HCT116 (cell line): ENCODE measurements at regions not wholly inside any gene's neighbourhood (a gene's known extent, or its start where the extent isn't known, plus 50 kb on each side); places are given as distances from the start of the nearest gene placed in this dataset.

Source experiments
- ATAC-seq: fragments of 200-7000 bp; cut with Tn5 transposase; 2 replicates; pipeline ENCODE4 v1.9.1; 2020; ENCODE audit warnings: mild to moderate bottlenecking, moderate library complexity
- BruUV-seq: library from RNA; stranded (reverse); fragments of 400-500 nt; replicated peaks from 2 replicates; lab custom pipeline; 2021; lab: Mats Ljungman, UMichigan
- CTCF ChIA-PET: fragments of 300-600 bp; sonication (Branson Sonifier 250); formaldehyde crosslinking; loops from one replicate; lab custom pipeline; 2021; ENCODE audit warnings: antibody characterized with exemption; lab: Charles Lee
- POLR2A ChIA-PET: fragments of 300-600, 350-600 bp; sonication (Branson Sonifier 250); formaldehyde crosslinking; loops from one replicate; lab custom pipeline; 2021; ENCODE audit warnings: antibody characterized with exemption; lab: Charles Lee
- RAD21 ChIA-PET, 2 experiments: fragments of 300-600 bp; sonication (Branson Sonifier 250); formaldehyde crosslinking; loops; one replicate each; lab custom pipeline; 2023; ENCODE audit warnings: low total read pairs in 2 of 2; ENCODE audit not compliant: uncharacterized antibody in 2 of 2, unreplicated experiment in 2 of 2, low non-redundant PET in 1 of 2; lab: Charles Lee
- DNase-seq: peaks from one replicate; pipeline ENCODE4 v3.0.0-alpha.2; 2010; ENCODE audit warnings: low read depth, low spot score
- H2AFZ ChIP-seq: fragments of 200-600 bp; shearing (Covaris generic), sonication (generic); 2 replicates; pipeline ENCODE4 v1.6.1; 2017; ENCODE audit warnings: low read depth, mixed run types, mixed read lengths, antibody characterized with exemption, low read length; ENCODE audit not compliant: poor library complexity, severe bottlenecking
- H3K27ac ChIP-seq: 2 replicates; pipeline ENCODE4 v1.5.1; 2012; ENCODE audit warnings: low read depth, low read length
- H3K27me3 ChIP-seq: fragments of 200-600 bp; sonication (generic); 2 replicates; pipeline ENCODE4 v1.6.1; 2016; ENCODE audit warnings: mixed run types, low read length, mixed read lengths; ENCODE audit not compliant: insufficient read depth
- H3K36me3 ChIP-seq, 2 experiments: fragments of 200-500 bp in 1 of 2; fragments of 200-600 bp in 1 of 2; sonication (Bioruptor generic) in 1 of 2; sonication (generic) in 1 of 2; 2 replicates each; pipeline versions ENCODE4 v1.5.1 to v1.6.1; 2014 to 2016; ENCODE audit warnings: low read length in 2 of 2, inconsistent platforms in 1 of 2, mixed read lengths in 1 of 2, mixed run types in 1 of 2; ENCODE audit not compliant: insufficient read depth in 2 of 2, control insufficient read depth in 1 of 2
- H3K4me1 ChIP-seq, 2 experiments: fragments of 200-600 bp in 1 of 2; sonication (generic) in 1 of 2; 2 replicates each; pipeline versions ENCODE4 v1.5.1 to v1.6.1; 2012 to 2017; ENCODE audit warnings: low read length in 2 of 2, inconsistent platforms in 1 of 2, mild to moderate bottlenecking in 1 of 2, mixed read lengths in 1 of 2, mixed run types in 1 of 2, moderate library complexity in 1 of 2; ENCODE audit not compliant: insufficient read depth in 2 of 2, control insufficient read depth in 1 of 2
- H3K4me2 ChIP-seq: fragments of 200-600 bp; sonication (generic); 2 replicates; pipeline ENCODE4 v1.6.1; 2017; ENCODE audit warnings: mixed run types, low read length, mixed read lengths
- H3K4me3 ChIP-seq, 2 experiments: fragments of 200-600 bp in 1 of 2; sonication (generic) in 1 of 2; replicated peaks in 1 of 2; 2 replicates each; pipeline ENCODE4 v1.5.1; 2011 to 2016; ENCODE audit warnings: low read length in 2 of 2, control low read depth in 1 of 2, low read depth in 1 of 2, mild to moderate bottlenecking in 1 of 2, mixed read lengths in 1 of 2, mixed run types in 1 of 2
- H3K79me2 ChIP-seq: fragments of 200-600 bp; sonication (generic); 2 replicates; pipeline ENCODE4 v1.6.1; 2017; ENCODE audit warnings: mild to moderate bottlenecking, mixed run types, low read length, moderate library complexity, mixed read lengths; ENCODE audit not compliant: insufficient read depth
- H3K9ac ChIP-seq: fragments of 200-600 bp; sonication (generic); 2 replicates; pipeline ENCODE4 v1.6.1; 2016; ENCODE audit warnings: low read length, mixed read lengths
- H3K9me2 ChIP-seq: fragments of 200-600 bp; sonication (generic), shearing (Covaris generic); 2 replicates; pipeline ENCODE4 v1.6.1; 2017; ENCODE audit warnings: mixed run types, mild to moderate bottlenecking, moderate library complexity; ENCODE audit not compliant: insufficient read depth
- H3K9me3 ChIP-seq, 2 experiments: fragments of 200-500 bp in 1 of 2; fragments of 200-600 bp in 1 of 2; sonication (Bioruptor generic) in 1 of 2; sonication (generic) in 1 of 2; 2 replicates each; pipeline ENCODE4 v1.6.1; 2014 to 2017; ENCODE audit warnings: low read length in 2 of 2, mixed read lengths in 2 of 2, inconsistent platforms in 1 of 2, low read depth in 1 of 2, mild to moderate bottlenecking in 1 of 2, mixed run types in 1 of 2, moderate library complexity in 1 of 2; ENCODE audit not compliant: control insufficient read depth in 1 of 2, insufficient read depth in 1 of 2
- H4K20me1 ChIP-seq: fragments of 200-600 bp; sonication (generic), shearing (Covaris generic); 2 replicates; pipeline ENCODE4 v1.6.1; 2017; ENCODE audit warnings: mixed run types, mild to moderate bottlenecking, moderate library complexity; ENCODE audit not compliant: insufficient read depth
- CEBPB ChIP-seq: IDR thresholded peaks from 2 replicates; pipeline ENCODE4 v1.6.1; 2012; ENCODE audit warnings: low read depth
- ELF1 ChIP-seq: IDR thresholded peaks from 2 replicates; pipeline ENCODE4 v1.6.1; 2012; ENCODE audit warnings: low read depth, borderline replicate concordance
- EZH2 ChIP-seq: fragments of 200-600 bp; sonication (generic); IDR thresholded peaks from 2 replicates; pipeline ENCODE4 v1.6.1; 2017; ENCODE audit warnings: antibody characterized with exemption, mixed run types
- FOSL1 ChIP-seq: IDR thresholded peaks from 2 replicates; pipeline ENCODE4 v1.6.1; 2012; ENCODE audit warnings: low read depth
- JUND ChIP-seq: IDR thresholded peaks from 2 replicates; pipeline ENCODE4 v1.6.1; 2012
- MAX ChIP-seq: IDR thresholded peaks from 2 replicates; pipeline ENCODE4 v1.6.1; 2012
- POLR2A ChIP-seq: IDR thresholded peaks from 2 replicates; pipeline ENCODE4 v1.7.0; 2011; ENCODE audit warnings: borderline replicate concordance; ENCODE audit not compliant: insufficient read depth, insufficient read length; ENCODE audit errors: extremely low read depth
- POLR2AphosphoS5 ChIP-seq: IDR thresholded peaks from 2 replicates; pipeline ENCODE4 v1.6.1; 2011; ENCODE audit warnings: mild to moderate bottlenecking, low read depth, low read length, moderate library complexity
- SIN3A ChIP-seq: IDR thresholded peaks from 2 replicates; pipeline ENCODE4 v1.6.1; 2012; ENCODE audit warnings: low read depth
- SP1 ChIP-seq: IDR thresholded peaks from 2 replicates; pipeline ENCODE4 v1.6.1; 2012; ENCODE audit warnings: low read depth
- SRF ChIP-seq: IDR thresholded peaks from 2 replicates; pipeline ENCODE4 v1.6.1; 2012; ENCODE audit warnings: low read depth
- TCF7L2 ChIP-seq: IDR thresholded peaks from 2 replicates; pipeline ENCODE4 v1.7.0; 2011; ENCODE audit warnings: borderline replicate concordance, inconsistent platforms; ENCODE audit not compliant: insufficient read depth, insufficient read length; ENCODE audit errors: extremely low read depth
- ZBTB33 ChIP-seq: IDR thresholded peaks from 2 replicates; pipeline ENCODE4 v1.6.1; 2011; ENCODE audit warnings: mild to moderate bottlenecking, low read length, moderate library complexity; ENCODE audit not compliant: insufficient replicate concordance; ENCODE audit errors: extremely low read depth
- ZNF274 ChIP-seq: fragments of 200-500 bp; sonication (Bioruptor generic); IDR thresholded peaks from 2 replicates; pipeline ENCODE4 v1.6.1; 2014; ENCODE audit warnings: mild to moderate bottlenecking, low read depth, low read length, inconsistent platforms
- intact Hi-C: fragments of 100-400 bp; cut with micrococcal nuclease; formaldehyde crosslinking; loops from 2 replicates; pipeline ENCODE4 v1.10.0; 2022

- CTCF ChIA-PET = no interaction called here
- H3K9me2 ChIP-seq = no peaks in the 10 kb centered on the region
- H4K20me1 ChIP-seq = no peaks in the 10 kb centered on the region
- ATAC-seq = no peak
- H3K9me3 ChIP-seq = no peaks in the 10 kb centered on the region
- H3K4me2 ChIP-seq = no peak overlapping the region
- no peaks in the 10 kb centered on the region for H3K27me3 ChIP-seq
- H3K36me3 ChIP-seq = no peaks in the 10 kb centered on the region
- no peaks in the 10 kb centered on the region for H3K79me2 ChIP-seq
- no peak for DNase-seq
- POLR2A ChIA-PET = no interaction called here
- no peak overlapping the region for H3K4me3 ChIP-seq
- TF ChIP-seq POLR2A = no peak
- no peak for TF ChIP-seq ELF1
- TF ChIP-seq MAX = no peak
- TF ChIP-seq ZBTB33 = no peak
- TF ChIP-seq EZH2 = no peak
- TF ChIP-seq SIN3A = no peak
- RAD21 ChIA-PET = no interaction called here
- 0 out of 4 replicates have a peak, but pooled peaks cover 0 to 2% of the 10 kb centered on the region in 2 experiments for H3K4me1 ChIP-seq
- no TSS peak for BruUV-seq
- H2AFZ ChIP-seq = no peak overlapping the region
- H3K9ac ChIP-seq = no peak overlapping the region
- no peak overlapping the region for H3K27ac ChIP-seq
- intact Hi-C loops = no loop called here
These were observed 89.1 kb upstream of the USP24 start for GRCh38 chr1:55304229-55304740.

GRCh38 chr1:55302972-55303371 is 87.8 kb upstream of the USP24 start:
- Histone ChIP-seq H3K27ac (no peak overlapping the region), H3K36me3 (no peaks in the 10 kb centered on the region), H3K4me1 (0 out of 4 replicates have a peak, but pooled peaks cover 0 to 2% of the 10 kb centered on the region in 2 experiments), H3K9me3 (no peaks in the 10 kb centered on the region), H2AFZ (no peak overlapping the region), H3K4me2 (no peak overlapping the region), H3K79me2 (no peaks in the 10 kb centered on the region), H3K27me3 (no peaks in the 10 kb centered on the region), H4K20me1 (no peaks in the 10 kb centered on the region), H3K9ac (no peak overlapping the region), H3K4me3 (no peak overlapping the region), H3K9me2 (no peaks in the 10 kb centered on the region)
- ATAC-seq (no peak), DNase-seq (no peak)
- ChIA-PET CTCF (no interaction called here), POLR2A (no interaction called here), RAD21 (no interaction called here)
- intact Hi-C loops = no loop called here
- BruUV-seq = no TSS peak
- TF ChIP-seq ZBTB33 (no peak), ZNF274 (no peak), POLR2AphosphoS5 (no peak), MAX (no peak), JUND (no peak), CEBPB (no peak), FOSL1 (no peak), SP1 (no peak), EZH2 (no peak), POLR2A (no peak), TCF7L2 (no peak), SRF (no peak)
